Spleen (tissue), 11 donors: ENCODE measurements at regions not wholly inside any gene's neighbourhood (a gene's known extent, or its start where the extent isn't known, plus 50 kb on each side); places are given as distances from the start of the nearest gene placed in this dataset.

ENCODE experiments used
- DNase-seq: peaks from one replicate; pipeline ENCODE4 v3.0.0-alpha.2; 2020
- H3K27ac ChIP-seq, 8 donors: fragments of 200-600 bp; sonication (generic) in 7 of 8; 1 replicate in 4 of 8; 2 replicates in 4 of 8; pipeline versions ENCODE4 v1.5.0 to v1.8.0; 2016 to 2021; ENCODE audit warnings: inconsistent platforms in 4 of 8, mild to moderate bottlenecking in 4 of 8, moderate library complexity in 1 of 8
- H3K27me3 ChIP-seq, 7 donors: fragments of 200-600 bp; sonication (generic) in 6 of 7; replicated peaks in 1 of 7; 1 replicate in 4 of 7; 2 replicates in 3 of 7; pipeline versions ENCODE4 v1.5.0 to v1.8.0; 2016 to 2021; ENCODE audit warnings: inconsistent platforms in 3 of 7, mild to moderate bottlenecking in 1 of 7
- H3K36me3 ChIP-seq, 6 donors: fragments of 200-600 bp; sonication (generic) in 5 of 6; 1 replicate in 4 of 6; 2 replicates in 2 of 6; pipeline versions ENCODE4 v1.5.0 to v1.8.0; 2016 to 2021; ENCODE audit warnings: inconsistent platforms in 2 of 6
- H3K4me1 ChIP-seq, 6 donors: fragments of 200-600 bp; sonication (generic) in 5 of 6; 1 replicate in 3 of 6; 2 replicates in 3 of 6; pipeline versions ENCODE4 v1.5.0 to v1.8.0; 2016 to 2021; ENCODE audit warnings: inconsistent platforms in 3 of 6
- H3K4me3 ChIP-seq, 8 donors: fragments of 200-600 bp; sonication (generic) in 7 of 8; 1 replicate in 4 of 8; 2 replicates in 4 of 8; pipeline versions ENCODE4 v1.5.0 to v1.8.0; 2016 to 2021; ENCODE audit warnings: inconsistent platforms in 4 of 8, mild to moderate bottlenecking in 4 of 8, moderate library complexity in 2 of 8
- H3K9me3 ChIP-seq, 8 donors: fragments of 200-600 bp; sonication (generic) in 7 of 8; 1 replicate in 4 of 8; 2 replicates in 4 of 8; pipeline versions ENCODE4 v1.5.0 to v1.8.0; 2016 to 2021; ENCODE audit warnings: inconsistent platforms in 4 of 8
- POLR2A ChIP-seq, 3 donors: fragments of 450-650 bp; IDR thresholded peaks; one replicate each; pipeline ENCODE4 v1.5.1; 2017; ENCODE audit warnings: antibody characterized with exemption in 3 of 3, mild to moderate bottlenecking in 1 of 3
- POLR2AphosphoS5 ChIP-seq, 3 donors: sonication (generic); formaldehyde crosslinking; IDR thresholded peaks; one replicate each; pipeline ENCODE4 v1.5.1; 2017; ENCODE audit warnings: antibody characterized with exemption in 3 of 3
- WGBS, 5 donors: extraction: QIAGEN DNeasy Blood & Tissue Kit in 3 of 5; methylation state at CpG; one replicate each; pipeline versions ENCODE4 v1.1.5 to v1.1.7; 2013 to 2018; 5-methylcytosine and 5-hydroxymethylcytosine counted together
- intact Hi-C: fragments of 100-400 bp; cut with DNase I; formaldehyde crosslinking; loops from one replicate; pipeline ENCODE4 v1.15.0; 2023; ENCODE audit warnings: low total_unique reads
- TF ChIP-seq, protein P1 (sequence below), 11 experiments: fragments of 200-600 bp in 7 of 11; fragments of 450-650 bp in 4 of 11; sonication (generic) in 4 of 11; IDR thresholded peaks in 8 of 11; conservative IDR thresholded peaks in 3 of 11; 1 replicate in 7 of 11; 2 replicates in 4 of 11; pipeline versions ENCODE4 v1.4.0 to v1.8.0; 2016 to 2021; ENCODE audit warnings: antibody characterized with exemption in 11 of 11, inconsistent platforms in 4 of 11, mild to moderate bottlenecking in 1 of 11
- donor health status: healthy with polysubstance abuse.
- donor health status: DM: no; HTN: no; CAD: no; lungs with moderate emphysema.
- donor health status: DM: no; HTN: no; CAD: no.
- donor health status: Bipolar disorder and iron deficiency.
- donor health status: healthy.
- donor health status: DM: no; HTN: no; CAD: no.
- donor health status: DM: yes; HTN: yes; CAD: no.

DNA sequence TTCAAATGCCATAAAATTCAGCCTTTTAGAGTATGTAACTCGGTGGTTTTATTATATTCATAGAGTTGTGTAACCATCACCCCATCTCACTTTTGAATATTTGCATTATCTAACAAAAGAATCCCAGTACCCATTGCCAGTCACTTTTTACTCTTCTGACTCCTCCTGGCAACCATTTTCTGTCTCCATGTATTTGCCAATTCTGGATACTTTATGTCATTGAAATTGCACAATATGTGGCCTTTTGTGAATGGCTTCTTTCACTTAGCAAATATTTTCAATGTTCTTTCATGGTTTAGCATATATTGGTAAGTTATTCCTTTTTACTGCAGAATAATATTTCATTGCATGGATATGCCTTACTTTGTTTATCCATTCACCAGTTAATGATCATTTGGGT lies 79.9 kb downstream of the SLIT2 start:
- Histone ChIP-seq H3K4me3 (no peak overlapping the region), H3K27me3 (no peaks in the 10 kb centered on the region), H3K36me3 (no peaks in the 10 kb centered on the region), H3K4me1 (peaks cover 0 to 7% (median 0%) of the 10 kb centered on the region in 6 donors), H3K27ac (no peak overlapping the region), H3K9me3 (no peaks in the 10 kb centered on the region)
- intact Hi-C loops = no loop called here
- no peak for DNase-seq
- WGBS, 5 donors = 81 to 89% (median 82%) methylated on average over 1 of the region's 1 CpG
- TF ChIP-seq POLR2AphosphoS5 (IDR thresholded peaks at IDR 0.05) = no peak
- no peak for TF ChIP-seq POLR2A (IDR thresholded peaks at IDR 0.05)
- TF ChIP-seq, protein P1, sequence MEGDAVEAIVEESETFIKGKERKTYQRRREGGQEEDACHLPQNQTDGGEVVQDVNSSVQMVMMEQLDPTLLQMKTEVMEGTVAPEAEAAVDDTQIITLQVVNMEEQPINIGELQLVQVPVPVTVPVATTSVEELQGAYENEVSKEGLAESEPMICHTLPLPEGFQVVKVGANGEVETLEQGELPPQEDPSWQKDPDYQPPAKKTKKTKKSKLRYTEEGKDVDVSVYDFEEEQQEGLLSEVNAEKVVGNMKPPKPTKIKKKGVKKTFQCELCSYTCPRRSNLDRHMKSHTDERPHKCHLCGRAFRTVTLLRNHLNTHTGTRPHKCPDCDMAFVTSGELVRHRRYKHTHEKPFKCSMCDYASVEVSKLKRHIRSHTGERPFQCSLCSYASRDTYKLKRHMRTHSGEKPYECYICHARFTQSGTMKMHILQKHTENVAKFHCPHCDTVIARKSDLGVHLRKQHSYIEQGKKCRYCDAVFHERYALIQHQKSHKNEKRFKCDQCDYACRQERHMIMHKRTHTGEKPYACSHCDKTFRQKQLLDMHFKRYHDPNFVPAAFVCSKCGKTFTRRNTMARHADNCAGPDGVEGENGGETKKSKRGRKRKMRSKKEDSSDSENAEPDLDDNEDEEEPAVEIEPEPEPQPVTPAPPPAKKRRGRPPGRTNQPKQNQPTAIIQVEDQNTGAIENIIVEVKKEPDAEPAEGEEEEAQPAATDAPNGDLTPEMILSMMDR (IDR thresholded peaks at IDR 0.05 in 8 of 11, conservative IDR thresholded peaks at IDR 0.05 in 3 of 11) = no peak

DNA sequence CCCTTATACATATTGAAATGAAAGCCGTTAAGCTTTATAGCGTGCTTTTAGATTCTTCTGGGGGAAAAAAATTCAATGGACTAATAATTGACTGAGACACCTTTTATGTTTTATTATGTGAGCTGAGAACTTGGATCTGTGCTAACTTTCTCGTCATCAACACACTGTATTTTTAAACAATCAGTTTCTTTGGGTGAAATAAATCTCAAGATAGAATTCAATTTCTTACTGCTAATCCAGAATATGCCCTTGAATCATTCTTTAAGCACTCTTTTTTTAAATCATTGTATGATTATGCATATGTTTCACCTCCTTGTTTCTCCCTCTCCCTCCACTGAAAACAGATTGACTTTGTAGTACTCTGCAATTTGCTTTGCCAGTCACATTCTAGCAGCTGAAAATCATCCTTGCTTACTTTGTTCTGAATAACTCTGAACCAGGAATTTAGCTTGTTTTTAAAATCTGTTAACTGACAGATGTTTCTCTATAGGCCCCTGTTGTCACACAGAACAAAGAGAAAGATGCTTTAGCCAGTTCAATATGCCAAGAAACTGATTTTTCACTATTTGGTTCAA lies 81.5 kb downstream of the SLIT2 start:
- TF ChIP-seq, protein P1 (IDR thresholded peaks at IDR 0.05 in 8 of 11, conservative IDR thresholded peaks at IDR 0.05 in 3 of 11) = no peak
- no peak for TF ChIP-seq POLR2A (IDR thresholded peaks at IDR 0.05)
- TF ChIP-seq POLR2AphosphoS5 (IDR thresholded peaks at IDR 0.05) = no peak
- peaks cover 0 to 7% (median 0%) of the 10 kb centered on the region in 6 donors for H3K4me1 ChIP-seq
- no peak for DNase-seq
- no peaks in the 10 kb centered on the region for H3K27me3 ChIP-seq
- no peak overlapping the region for H3K27ac ChIP-seq
- H3K9me3 ChIP-seq = no peaks in the 10 kb centered on the region
- WGBS, 5 donors = 81 to 91% (median 87%) methylated on average over 3 of the region's 3 CpGs
- no peak overlapping the region for H3K4me3 ChIP-seq
- intact Hi-C loops = no loop called here
- H3K36me3 ChIP-seq = no peaks in the 10 kb centered on the region

DNA sequence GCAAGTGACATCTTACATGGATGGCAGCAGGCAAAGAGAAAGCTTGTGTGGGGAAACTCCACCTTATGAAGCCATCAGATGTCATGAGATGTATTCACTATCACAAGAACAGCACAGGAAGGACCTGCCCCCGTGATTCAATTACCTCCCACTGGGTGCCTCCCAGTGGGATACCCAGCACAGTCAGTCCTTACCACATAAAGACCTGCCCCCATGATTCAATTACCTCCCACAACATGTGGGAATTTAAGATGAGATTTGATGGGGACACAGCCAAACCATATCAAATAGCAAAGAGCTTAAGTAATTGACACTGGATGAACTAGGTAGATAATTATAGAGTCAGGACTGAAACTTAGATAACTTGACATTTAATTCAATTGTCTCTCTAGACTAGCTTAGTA lies 85.6 kb downstream of the SLIT2 start:
- H3K27ac ChIP-seq = no peak overlapping the region
- no peak overlapping the region for H3K4me3 ChIP-seq
- no peaks in the 10 kb centered on the region for H3K36me3 ChIP-seq
- intact Hi-C loops = no loop called here
- H3K9me3 ChIP-seq = no peaks in the 10 kb centered on the region
- TF ChIP-seq POLR2A (IDR thresholded peaks at IDR 0.05) (no peak), POLR2AphosphoS5 (IDR thresholded peaks at IDR 0.05) (no peak)
- TF ChIP-seq, protein P1 (IDR thresholded peaks at IDR 0.05 in 8 of 11, conservative IDR thresholded peaks at IDR 0.05 in 3 of 11) = no peak
- no peak for DNase-seq
- H3K4me1 ChIP-seq = no peaks in the 10 kb centered on the region
- WGBS, 5 donors = 43 to 80% (median 56%) methylated on average over 1 of the region's 1 CpG
- H3K27me3 ChIP-seq = no peaks in the 10 kb centered on the region

DNA sequence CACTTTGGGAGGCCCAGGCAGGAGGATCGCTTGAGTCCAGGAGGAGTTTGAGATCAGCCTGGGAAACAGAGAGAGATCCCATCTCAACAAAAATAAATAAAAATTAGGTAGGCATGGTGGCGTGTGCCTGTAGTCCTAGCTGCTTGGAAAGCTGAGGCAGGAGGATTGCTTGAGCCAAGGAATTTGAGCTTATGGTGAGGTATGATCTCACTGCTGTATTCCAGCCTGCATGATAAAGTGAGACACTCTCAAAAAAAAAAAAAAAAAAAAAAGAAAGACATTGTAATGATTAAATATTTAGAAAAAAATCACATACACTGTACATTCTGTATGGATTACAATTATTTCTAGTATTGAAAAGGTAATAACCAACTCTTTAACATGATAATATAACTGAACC lies 87.1 kb downstream of the SLIT2 start:
- no peak for DNase-seq
- no peak for TF ChIP-seq POLR2AphosphoS5 (IDR thresholded peaks at IDR 0.05)
- 84 to 97% (median 91%) methylated on average over 2 of the region's 2 CpGs for WGBS, 5 donors
- Histone ChIP-seq H3K36me3 (no peaks in the 10 kb centered on the region), H3K27me3 (no peaks in the 10 kb centered on the region), H3K4me1 (no peaks in the 10 kb centered on the region), H3K4me3 (no peak overlapping the region), H3K27ac (no peak overlapping the region), H3K9me3 (no peaks in the 10 kb centered on the region)
- intact Hi-C loops = no loop called here
